NOMO-1 (cell line): ENCODE measurements at regions not wholly inside any gene's neighbourhood (a gene's known extent, or its start where the extent isn't known, plus 50 kb on each side); places are given as distances from the start of the nearest gene placed in this dataset.

Experiments
- DNase-seq, 2 experiments: peaks; one replicate each; lab custom pipeline; 2025; ENCODE audit not compliant: unreplicated experiment in 2 of 2; lab: John Stamatoyannopoulos, UW

DNA sequence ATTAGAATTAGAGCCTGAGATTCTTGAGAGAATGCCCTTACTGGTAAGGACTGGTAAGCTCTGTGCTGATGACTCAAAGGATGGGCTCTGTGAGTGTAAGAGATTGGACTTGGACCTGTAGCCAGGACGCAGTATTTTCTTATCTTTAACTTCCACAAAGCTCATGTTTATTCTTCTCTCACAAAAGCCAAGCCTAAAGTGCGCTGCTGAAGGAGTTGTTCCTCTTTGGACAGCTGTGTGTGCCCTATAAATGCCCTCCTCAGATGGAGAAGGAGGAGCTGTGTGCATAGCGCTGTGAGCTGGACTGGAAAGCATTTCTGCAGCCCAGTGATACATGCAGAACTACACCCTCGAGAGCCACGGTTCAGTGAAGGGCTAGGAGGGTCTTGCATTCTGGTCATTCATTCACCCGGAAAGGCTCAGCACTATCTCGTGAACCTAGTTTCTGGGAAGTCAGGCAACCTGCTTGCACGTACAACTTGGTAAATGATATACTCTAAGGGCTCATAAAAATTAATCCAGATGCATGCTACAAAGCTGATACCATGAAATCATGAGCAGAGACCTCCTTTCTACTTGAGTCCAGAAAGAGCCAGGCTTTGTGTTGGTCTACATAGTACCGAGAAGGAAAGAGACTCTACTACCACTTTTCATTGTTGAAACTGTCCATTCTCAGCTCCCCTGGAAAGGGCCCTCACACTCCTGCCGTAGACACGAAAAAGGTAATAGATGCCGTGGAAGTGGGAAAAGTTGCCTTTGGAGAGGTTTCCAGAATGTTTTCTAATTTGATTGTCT lies 103.0 kb upstream of the TBL1XR1 start:
- peak; percentile 78 to 83 for DNase-seq

- no peak for DNase-seq
Observed at GRCh38 chr3:177300842-177301241, 103.6 kb upstream of the TBL1XR1 start.

DNA sequence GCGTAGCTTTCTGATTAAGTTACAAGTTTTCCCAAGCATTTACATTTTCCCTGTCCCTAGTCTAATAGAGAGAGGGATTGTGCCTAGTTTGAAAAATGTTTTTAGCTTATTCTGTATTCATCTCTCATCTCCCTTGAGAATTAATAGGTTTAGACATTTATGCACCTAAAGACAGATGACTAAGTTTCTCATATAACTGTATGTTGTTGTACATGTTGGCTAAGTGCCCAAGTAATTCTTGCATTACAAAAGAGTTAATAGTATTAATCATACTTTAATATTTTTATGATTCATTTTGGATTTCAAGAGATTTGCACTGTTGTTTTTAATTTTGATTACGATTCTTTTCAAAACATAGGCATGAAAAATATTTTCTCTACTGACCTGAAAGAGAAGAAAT lies 109.0 kb upstream of the TBL1XR1 start:
- DNase-seq = no peak

DNA sequence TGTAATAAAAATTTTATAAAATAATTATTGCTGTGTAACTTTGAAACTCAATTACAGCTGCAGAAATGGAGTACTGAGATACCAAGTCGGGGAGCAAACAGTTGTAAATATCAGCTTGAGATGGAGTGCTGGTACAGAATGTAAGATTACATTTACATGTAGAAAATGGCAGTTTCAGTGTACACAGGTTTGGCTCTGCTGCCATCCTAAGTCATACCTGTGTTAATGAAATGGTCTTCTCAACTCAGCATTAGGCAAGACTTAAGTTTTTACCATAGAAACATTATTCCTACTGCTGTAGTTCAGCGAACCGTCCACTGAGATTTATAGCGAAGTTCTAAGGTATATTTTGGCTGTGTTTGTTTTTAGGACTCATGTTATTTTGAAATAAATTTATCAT lies 110.1 kb upstream of the TBL1XR1 start:
- no peak for DNase-seq

- DNase-seq = no peak
Observed at GRCh38 chr3:177307826-177308225, 110.5 kb upstream of the TBL1XR1 start.

DNA sequence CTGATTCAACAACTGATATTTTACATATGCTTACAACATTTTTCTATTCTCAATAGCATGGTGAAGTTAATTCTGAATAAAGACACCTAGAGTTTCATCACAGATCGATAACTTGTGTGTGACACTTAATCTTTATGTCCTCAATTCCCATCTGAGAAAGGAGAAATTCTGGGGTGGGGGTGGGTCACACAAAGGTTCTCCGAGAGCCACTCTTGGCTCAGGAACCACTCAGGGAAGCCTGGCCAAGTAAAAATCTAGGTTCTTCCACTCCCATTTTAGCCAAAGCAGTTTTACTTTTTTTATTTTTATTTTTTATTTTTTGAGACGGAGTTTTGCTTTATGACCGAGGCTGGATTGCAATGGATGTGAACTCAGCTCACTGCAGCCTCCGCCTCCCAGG lies 111.0 kb upstream of the TBL1XR1 start:
- no peak for DNase-seq

DNA sequence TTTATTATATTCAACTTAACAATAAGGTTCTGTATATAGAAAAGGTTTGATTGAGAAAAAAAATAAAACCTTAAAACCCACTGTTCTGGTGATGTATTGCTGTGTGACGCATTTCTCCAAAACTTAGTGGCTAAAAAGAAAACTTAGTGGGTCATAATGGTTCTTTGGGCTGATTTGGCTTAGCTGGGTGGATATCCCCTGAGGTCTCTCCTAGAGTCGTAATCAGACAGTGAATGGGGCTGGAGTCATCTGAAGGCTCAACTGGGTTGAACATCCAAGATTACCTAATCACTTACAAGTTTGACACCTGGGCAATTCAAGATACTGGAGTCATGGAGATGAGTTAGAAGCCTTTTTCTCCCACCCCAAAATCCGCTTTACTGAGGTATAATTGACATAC lies 111.6 kb upstream of the TBL1XR1 start:
- no peak for DNase-seq

- no peak for DNase-seq
Observed at GRCh38 chr3:177312491-177312890, 115.2 kb upstream of the TBL1XR1 start.

- DNase-seq = no peak
Observed at GRCh38 chr3:177314897-177315296, 117.6 kb upstream of the TBL1XR1 start.

DNA sequence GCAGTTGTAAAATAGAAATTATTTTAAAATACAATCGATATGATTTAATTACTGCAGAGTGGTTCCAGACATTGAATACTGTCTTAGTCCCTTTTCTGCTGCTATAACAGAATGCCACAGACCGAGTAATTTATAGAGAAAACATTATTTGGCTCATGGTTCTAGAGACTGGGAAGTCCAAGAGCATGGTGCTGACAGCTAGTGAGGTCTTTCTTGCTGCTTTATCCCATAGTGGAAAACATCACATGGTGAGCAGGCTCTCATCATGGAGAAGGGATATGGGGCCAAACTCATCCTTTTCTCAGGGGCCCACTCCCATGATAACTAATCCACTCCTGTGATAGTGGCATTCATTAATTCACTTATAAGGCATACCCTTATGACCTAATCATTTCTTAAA lies 120.0 kb upstream of the TBL1XR1 start:
- DNase-seq = no peak

GRCh38 chr3:177318559-177318958 lies 121.3 kb upstream of the TBL1XR1 start:
- no peak for DNase-seq

DNA sequence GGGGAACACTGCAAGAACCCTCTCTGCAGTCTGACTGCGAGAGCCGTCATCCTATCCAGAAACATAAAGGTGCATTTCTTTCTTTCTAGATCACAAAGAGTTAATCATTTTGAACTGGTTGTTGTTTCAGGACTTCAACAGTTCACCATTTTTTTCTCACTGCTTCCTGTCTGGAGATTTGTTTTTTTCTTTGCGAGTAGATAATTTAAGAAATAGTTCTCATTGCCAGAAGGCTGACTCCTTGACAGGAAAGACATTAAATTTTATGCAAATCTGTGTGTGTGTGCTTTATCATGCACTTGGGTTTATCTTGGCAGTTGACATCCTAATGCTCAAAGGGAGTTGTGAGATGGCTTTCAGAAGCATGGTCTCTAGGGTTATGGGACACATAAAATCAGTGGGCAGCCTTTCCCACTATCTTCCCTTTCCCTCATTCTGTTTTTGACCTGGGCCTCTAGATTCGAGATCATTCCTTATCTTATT lies 123.5 kb upstream of the TBL1XR1 start:
- no peak for DNase-seq

DNA sequence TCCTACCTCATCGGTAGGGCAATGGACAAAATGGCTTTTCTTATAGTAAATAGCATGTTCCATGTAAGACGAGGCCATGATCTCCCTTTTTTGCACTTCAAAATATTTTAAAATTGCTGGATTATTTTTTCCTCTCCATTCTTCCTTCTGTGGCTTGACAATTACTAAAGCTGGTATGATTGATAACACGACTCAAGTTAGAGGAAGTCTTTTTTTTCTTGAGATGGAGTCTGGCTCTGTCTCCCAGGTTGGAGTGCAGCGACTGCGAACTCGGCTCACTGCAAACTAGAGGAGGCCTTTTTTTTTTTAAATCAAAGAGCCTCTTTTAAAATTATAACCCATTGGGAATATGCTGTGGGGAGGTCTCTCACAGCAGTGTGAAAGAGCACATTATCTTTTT lies 124.5 kb upstream of the TBL1XR1 start:
- DNase-seq = no peak

GRCh38 chr3:177322881-177323280 lies 125.6 kb upstream of the TBL1XR1 start:
- no peak for DNase-seq

GRCh38 chr3:177329854-177330253 lies 132.6 kb upstream of the TBL1XR1 start:
- no peak for DNase-seq

DNA sequence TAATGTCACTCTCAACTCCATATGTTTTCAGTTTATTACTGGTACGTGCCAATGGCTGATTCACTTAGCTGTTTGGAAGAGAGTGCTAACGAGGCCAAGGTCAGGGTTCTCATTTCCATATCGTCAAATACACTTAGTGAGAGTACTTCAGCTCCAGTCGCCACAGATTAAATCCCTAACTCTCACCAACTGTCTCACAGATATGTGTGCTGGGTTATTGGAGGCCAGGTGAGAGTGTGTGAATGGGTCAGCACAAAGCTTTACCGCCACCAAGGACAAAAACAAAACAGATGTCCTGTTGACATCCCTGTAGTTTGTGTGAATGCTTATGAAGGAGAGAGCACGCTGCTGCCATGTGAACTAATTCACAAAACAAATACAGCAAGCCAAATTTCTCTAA lies 133.5 kb upstream of the TBL1XR1 start:
- DNase-seq = no peak

DNA sequence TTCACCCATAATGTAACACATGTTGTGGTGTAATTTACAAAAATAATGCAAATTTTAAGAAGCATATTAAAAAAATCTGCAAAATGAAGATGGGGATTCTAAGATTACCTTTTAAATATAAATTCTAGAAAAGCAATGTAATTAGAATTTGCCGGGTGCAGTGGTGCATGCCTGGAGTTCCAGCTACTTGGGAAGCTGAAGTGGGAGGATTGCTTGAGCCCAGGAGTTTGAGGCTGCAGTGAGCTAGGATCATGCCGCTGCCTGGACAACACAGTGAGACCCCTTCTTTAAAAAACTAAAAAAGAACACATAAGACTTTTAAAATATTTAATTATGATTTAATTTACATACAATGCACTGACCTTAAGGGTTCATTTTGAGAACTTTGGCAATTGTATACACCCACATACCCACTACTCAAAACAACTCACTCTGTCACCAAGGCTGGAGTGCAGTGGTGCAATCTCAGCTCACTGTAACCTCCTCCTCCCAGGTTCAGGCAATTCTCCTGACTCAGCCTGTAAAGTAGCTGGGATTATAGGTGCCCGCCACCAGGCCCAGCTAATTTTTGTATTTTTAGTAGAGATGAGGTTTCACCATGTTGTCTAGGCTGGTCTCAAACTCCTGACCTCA lies 134.0 kb upstream of the TBL1XR1 start:
- DNase-seq = no peak

- no peak for DNase-seq
Observed at GRCh38 chr3:177332955-177333354, 135.7 kb upstream of the TBL1XR1 start.

DNA sequence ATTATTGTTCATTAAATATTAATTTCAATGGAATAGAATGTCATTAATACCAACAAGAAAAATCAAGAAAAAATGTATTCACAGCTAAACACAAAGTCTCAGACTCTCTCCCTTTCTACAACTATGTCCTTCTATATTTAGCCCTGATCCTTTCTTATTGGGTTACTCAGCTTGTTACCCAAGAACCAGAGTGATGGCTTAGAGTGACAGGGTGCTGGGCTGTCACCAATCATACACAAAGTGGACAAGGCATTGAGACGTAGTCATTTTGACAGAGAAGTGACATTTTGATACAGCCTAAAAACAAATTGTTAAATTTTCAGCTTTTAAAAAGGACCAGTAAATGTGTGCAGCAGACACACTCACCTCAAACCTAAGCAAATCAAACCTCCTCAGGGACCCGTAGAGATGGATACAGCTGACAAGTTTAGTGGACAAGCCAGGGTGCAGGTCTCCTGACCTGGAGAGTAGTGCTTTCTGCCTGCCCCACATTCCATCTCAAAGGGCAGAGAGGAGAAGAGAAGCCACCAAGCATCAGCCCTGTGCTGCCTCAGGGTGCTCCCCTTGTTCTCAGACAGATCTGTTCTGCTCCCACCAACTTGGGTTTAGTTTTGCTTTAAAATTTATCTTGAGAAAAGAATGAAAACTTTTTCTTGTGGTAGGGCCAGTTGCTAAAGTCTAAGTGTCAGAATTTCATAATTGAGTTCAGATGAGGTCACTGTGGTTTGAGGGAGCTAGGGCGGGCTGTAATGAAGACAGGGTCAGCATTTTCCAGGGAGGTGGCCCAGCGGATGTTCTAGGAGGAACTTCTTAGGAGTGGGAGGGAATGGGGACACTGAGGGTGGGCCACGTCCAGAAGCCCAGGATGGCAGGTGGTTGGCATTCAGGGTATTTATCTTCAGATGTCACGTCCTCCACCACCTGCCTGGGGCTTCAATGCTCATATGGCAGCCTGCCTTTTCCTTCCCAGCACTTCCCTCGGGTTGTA lies 136.5 kb upstream of the TBL1XR1 start:
- peak; percentile 71 to 75 for DNase-seq

DNA sequence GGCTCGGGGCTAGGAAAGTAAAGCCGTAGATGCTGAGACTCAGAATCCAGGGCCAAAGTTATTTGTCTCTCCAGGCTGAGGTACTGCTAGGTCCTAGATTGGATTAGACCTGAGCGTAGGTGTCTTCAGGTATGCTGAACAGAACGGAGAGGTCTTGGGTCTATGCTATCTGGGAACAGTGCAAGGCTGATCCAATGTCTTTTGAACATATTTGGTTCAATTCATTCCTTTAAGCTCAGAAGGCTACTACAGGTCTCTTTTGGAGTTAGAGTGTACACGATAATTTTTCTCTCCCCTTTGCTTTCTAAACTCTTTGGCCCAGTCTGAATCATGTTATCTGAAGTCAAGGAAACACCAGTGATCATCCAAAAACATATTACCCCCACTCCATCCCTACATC lies 137.5 kb upstream of the TBL1XR1 start:
- no peak for DNase-seq

DNA sequence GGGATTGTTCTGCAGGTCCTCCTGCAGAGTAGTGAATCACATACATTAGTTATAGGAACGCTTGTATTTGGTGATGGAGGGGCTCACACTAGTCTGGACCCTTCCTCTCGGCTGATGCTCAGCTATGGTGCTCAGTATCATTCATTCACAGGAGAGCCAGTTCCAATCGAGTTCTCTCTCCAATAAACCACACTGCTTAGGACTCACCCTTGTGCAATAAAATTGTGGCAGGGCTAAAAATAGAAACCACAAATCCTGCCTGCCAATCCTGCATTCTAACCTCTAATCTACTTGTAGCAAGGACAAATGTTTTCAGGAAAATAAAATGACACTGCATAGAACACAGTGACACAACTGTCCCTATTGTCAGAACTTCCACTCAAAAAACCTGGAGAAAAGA lies 138.4 kb upstream of the TBL1XR1 start:
- peak; percentile 27 to 50 for DNase-seq
